Endothelial cell of umbilical vein (primary cell): ENCODE measurements at regions not wholly inside any gene's neighbourhood (a gene's known extent, or its start where the extent isn't known, plus 50 kb on each side); places are given as distances from the start of the nearest gene placed in this dataset.
"Not testable (repeated sequence)": the region's sequence is repeated elsewhere in the genome, so short reads cannot be mapped to it uniquely, and the experiment has no call there.

Source experiments
- BruUV-seq: library from RNA; stranded (reverse); fragments of 400-500 nt; replicated peaks from 2 replicates; lab custom pipeline; 2021; lab: Mats Ljungman, UMichigan
- CTCF ChIA-PET: fragments of 300-600, 350-600 bp; sonication (Branson Sonifier 250); formaldehyde crosslinking; loops from one replicate; lab custom pipeline; 2021; ENCODE audit warnings: antibody characterized with exemption, inconsistent platforms; lab: Charles Lee
- POLR2A ChIA-PET: fragments of 300-600, 350-600 bp; sonication (Branson Sonifier 250); formaldehyde crosslinking; loops from one replicate; lab custom pipeline; 2021; ENCODE audit warnings: antibody characterized with exemption, inconsistent platforms; lab: Charles Lee
- DNase-seq: peaks from one replicate; pipeline ENCODE4 v3.0.0-alpha.2; 2011; ENCODE audit warnings: low read depth, low spot score
- FAIRE-seq: peaks from 2 replicates; lab custom pipeline; 2011; peaks lifted over from hg19 to GRCh38; lab: Jason Lieb, UNC
- H2AFZ ChIP-seq: 2 replicates; pipeline ENCODE4 v1.6.0; 2012; ENCODE audit warnings: low read depth, low read length, control low read depth, inconsistent platforms
- H3K27ac ChIP-seq: 2 replicates; pipeline ENCODE4 v1.5.1; 2011; ENCODE audit warnings: low read depth, mild to moderate bottlenecking, control low read depth, low read length, moderate library complexity; ENCODE audit not compliant: insufficient read depth
- H3K27me3 ChIP-seq, 2 experiments: 2 replicates each; pipeline versions ENCODE4 v1.6.0 to v1.6.1; 2011; ENCODE audit warnings: low read length in 2 of 2, mixed read lengths in 1 of 2; ENCODE audit not compliant: control insufficient read depth in 2 of 2, insufficient read depth in 2 of 2
- H3K36me3 ChIP-seq, 2 experiments: 2 replicates in 1 of 2; 3 replicates in 1 of 2; pipeline ENCODE4 v1.5.1; 2011; ENCODE audit warnings: low read length in 2 of 2, mild to moderate bottlenecking in 1 of 2, moderate library complexity in 1 of 2; ENCODE audit not compliant: control insufficient read depth in 2 of 2, insufficient read depth in 2 of 2; ENCODE audit errors: extremely low read depth in 1 of 2
- H3K4me1 ChIP-seq: 3 replicates; pipeline ENCODE4 v1.5.1; 2011; ENCODE audit warnings: mild to moderate bottlenecking, low read length; ENCODE audit not compliant: control insufficient read depth, insufficient read depth; ENCODE audit errors: extremely low read depth
- H3K4me2 ChIP-seq: 2 replicates; pipeline ENCODE4 v1.6.1; 2011; ENCODE audit warnings: low read length, control low read depth, mixed read lengths; ENCODE audit not compliant: insufficient read depth
- H3K4me3 ChIP-seq, 3 experiments: fragments of 200-600 bp in 1 of 3; sonication (generic), shearing (Covaris generic) in 1 of 3; replicated peaks in 1 of 3; 2 replicates each; pipeline ENCODE4 v1.5.1; 2011 to 2016; ENCODE audit warnings: control low read depth in 3 of 3, low read length in 3 of 3, mild to moderate bottlenecking in 2 of 3, inconsistent platforms in 1 of 3, low read depth in 1 of 3, moderate library complexity in 1 of 3; ENCODE audit not compliant: insufficient read depth in 1 of 3
- H3K79me2 ChIP-seq: 2 replicates; pipeline ENCODE4 v1.6.0; 2012; ENCODE audit warnings: low read length, inconsistent platforms; ENCODE audit not compliant: control insufficient read depth, insufficient read depth
- H3K9ac ChIP-seq: replicated peaks from 2 replicates; pipeline ENCODE3; 2011; ENCODE audit warnings: low read length, control low read depth; ENCODE audit not compliant: insufficient read depth; ENCODE audit errors: extremely low read depth
- H3K9me1 ChIP-seq: replicated peaks from 3 replicates; pipeline ENCODE4 v1.6.0; 2011; ENCODE audit warnings: mild to moderate bottlenecking, low read length; ENCODE audit not compliant: control insufficient read depth, insufficient read depth; ENCODE audit errors: extremely low read depth
- H3K9me3 ChIP-seq: replicated peaks from 2 replicates; pipeline ENCODE4 v1.5.1; 2012; ENCODE audit warnings: low read length, inconsistent platforms; ENCODE audit not compliant: control insufficient read depth, insufficient read depth
- H4K20me1 ChIP-seq: replicated peaks from 2 replicates; pipeline ENCODE3; 2011; ENCODE audit warnings: mild to moderate bottlenecking, low read length; ENCODE audit not compliant: control insufficient read depth, insufficient read depth; ENCODE audit errors: extremely low read depth
- FOS ChIP-seq: IDR thresholded peaks from 2 replicates; pipeline ENCODE4 v1.6.1; 2011; ENCODE audit warnings: mild to moderate bottlenecking, low read length, moderate library complexity, borderline replicate concordance; ENCODE audit not compliant: insufficient read depth
- GATA2 ChIP-seq: IDR thresholded peaks from 2 replicates; pipeline ENCODE4 v1.7.0; 2011; ENCODE audit warnings: low read depth, mild to moderate bottlenecking, moderate library complexity, mixed read lengths, low read length; ENCODE audit not compliant: insufficient read length, insufficient read depth
- JUN ChIP-seq: IDR thresholded peaks from 2 replicates; pipeline ENCODE4 v1.6.1; 2011; ENCODE audit warnings: borderline replicate concordance, low read depth; ENCODE audit not compliant: insufficient read length, insufficient read depth
- POLR2AphosphoS5 ChIP-seq: IDR thresholded peaks from 2 replicates; pipeline ENCODE4 v1.6.1; 2012; ENCODE audit warnings: low read depth, mild to moderate bottlenecking, control low read depth, low read length, moderate library complexity; ENCODE audit not compliant: insufficient read depth
- dilution Hi-C: fragments of 300-500 bp; cut with MboI; formaldehyde crosslinking; loops from one replicate; pipeline ENCODE4 v1.15.0; 2019; ENCODE audit warnings: low sequenced_read_pairs; ENCODE audit not compliant: extremely low pct_ligation_motif_present
- intact Hi-C: fragments of 100-400 bp; cut with micrococcal nuclease; formaldehyde crosslinking; loops from one replicate; pipeline ENCODE4 v1.10.0; 2022
- TF ChIP-seq, protein P1 (sequence below): IDR thresholded peaks from 2 replicates; pipeline ENCODE4 v1.6.1; 2011; ENCODE audit not compliant: insufficient read depth, insufficient read length

DNA sequence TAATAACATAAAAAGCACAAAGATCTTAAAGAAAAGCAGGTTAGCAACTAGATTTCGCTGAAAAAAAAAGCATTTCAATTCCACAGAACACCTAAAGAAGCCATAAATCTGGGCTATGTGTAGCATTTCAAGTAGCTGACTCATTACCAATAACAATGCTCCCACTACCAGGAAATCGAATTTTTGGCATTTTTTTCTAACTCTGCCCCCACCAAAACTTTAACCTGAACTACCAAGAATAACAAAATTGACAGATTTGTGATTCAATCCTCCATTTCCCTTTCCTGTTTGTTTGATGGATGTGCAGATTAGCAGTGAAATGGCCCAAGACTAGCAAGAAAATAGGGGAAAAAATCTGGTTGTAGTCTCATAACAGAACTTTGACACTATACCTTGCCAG, 180.2 kb downstream of the RASEF start:
- dilution Hi-C loops = no loop called here
- peak; percentile 86 for TF ChIP-seq JUN
- peak; percentile 79 for TF ChIP-seq GATA2
- TF ChIP-seq POLR2AphosphoS5 = peak; percentile 50
- TF ChIP-seq, protein P1, sequence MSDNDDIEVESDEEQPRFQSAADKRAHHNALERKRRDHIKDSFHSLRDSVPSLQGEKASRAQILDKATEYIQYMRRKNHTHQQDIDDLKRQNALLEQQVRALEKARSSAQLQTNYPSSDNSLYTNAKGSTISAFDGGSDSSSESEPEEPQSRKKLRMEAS = no peak
- peaks cover 24% of the 10 kb centered on the region for H3K4me1 ChIP-seq
- H3K27me3 ChIP-seq = no peaks in the 10 kb centered on the region
- ChIA-PET POLR2A (no interaction called here), CTCF (no interaction called here)
- no peaks in the 10 kb centered on the region for H3K9me3 ChIP-seq
- H3K4me2 ChIP-seq = peak overlapping the region; percentile 57
- H3K79me2 ChIP-seq = no peaks in the 10 kb centered on the region
- BruUV-seq = no TSS peak
- H4K20me1 ChIP-seq = no peaks in the 10 kb centered on the region
- no peaks in the 10 kb centered on the region for H3K36me3 ChIP-seq
- intact Hi-C loops = loop anchor here (1.0 to 10.0 kb wide), 3 partner anchors 53 to 1298 kb away; partner anchors contain the start of gene TLE1
- H3K4me3 ChIP-seq = no peak overlapping the region
- peak overlapping the region; percentile 21 for H3K9ac ChIP-seq
- DNase-seq (peak; percentile 75), FAIRE-seq (peak; percentile 88)
- no peak overlapping the region for H2AFZ ChIP-seq
- H3K9me1 ChIP-seq = no peaks in the 10 kb centered on the region
- peak overlapping the region; percentile 64 for H3K27ac ChIP-seq

DNA sequence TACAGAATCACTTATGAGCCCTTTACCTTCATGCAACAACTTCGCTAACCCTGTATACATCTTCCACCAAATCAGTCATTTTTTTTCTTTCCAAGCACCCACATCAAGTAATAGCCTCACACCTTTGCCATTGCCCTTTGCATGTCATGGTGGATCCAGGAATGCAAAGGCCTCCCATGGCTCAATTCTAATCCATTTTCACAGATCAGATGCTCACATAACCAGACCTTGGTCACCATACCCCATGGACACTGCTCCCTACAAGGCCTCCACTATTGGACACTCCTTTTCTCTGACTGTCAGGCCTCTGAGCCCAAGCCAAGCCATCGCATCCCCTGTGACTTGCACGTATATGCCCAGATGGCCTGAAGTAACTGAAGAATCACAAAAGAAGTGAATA, 179.5 kb downstream of the RASEF start:
- DNase-seq (peak; percentile 2), FAIRE-seq (no peak)
- dilution Hi-C loops (no loop called here), intact Hi-C loops (loop anchor here (2.0 to 10.0 kb wide), 2 partner anchors 1195 to 1299 kb away; partner anchors contain the start of gene TLE1)
- H3K27ac ChIP-seq = no peak overlapping the region
- no TSS peak for BruUV-seq
- no peak overlapping the region for H3K9ac ChIP-seq
- H3K27me3 ChIP-seq = no peaks in the 10 kb centered on the region
- ChIA-PET CTCF (no interaction called here), POLR2A (no interaction called here)
- no peaks in the 10 kb centered on the region for H3K36me3 ChIP-seq
- H3K9me1 ChIP-seq = no peaks in the 10 kb centered on the region
- TF ChIP-seq FOS (no peak), JUN (no peak)
- H3K79me2 ChIP-seq = no peaks in the 10 kb centered on the region
- H3K4me1 ChIP-seq = peaks cover 24% of the 10 kb centered on the region
- no peak overlapping the region for H3K4me2 ChIP-seq
- H2AFZ ChIP-seq = no peak overlapping the region
- no peaks in the 10 kb centered on the region for H4K20me1 ChIP-seq
- no peak overlapping the region for H3K4me3 ChIP-seq
- no peaks in the 10 kb centered on the region for H3K9me3 ChIP-seq

DNA sequence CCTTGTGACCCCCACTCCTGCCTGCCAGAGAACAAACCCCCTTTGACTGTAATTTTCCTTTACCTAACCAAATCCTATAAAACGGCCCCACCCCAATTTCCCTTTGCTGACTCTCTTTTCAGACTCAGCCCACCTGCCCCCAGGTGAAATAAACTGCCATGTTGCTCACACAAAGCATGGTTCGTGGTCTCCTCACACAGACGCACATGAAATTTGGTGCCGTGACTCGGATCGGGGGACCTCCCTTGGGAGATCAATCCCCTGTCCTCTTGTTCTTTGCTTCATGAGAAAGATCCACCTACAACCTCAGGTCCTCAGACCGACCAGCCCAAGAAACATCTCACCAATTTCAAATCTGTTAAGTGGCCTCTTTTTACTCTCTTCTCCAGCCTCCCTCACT, 179.0 kb downstream of the RASEF start:
- intact Hi-C loops = loop anchor here (2.0 to 10.0 kb wide), 2 partner anchors 1195 to 1299 kb away; partner anchors contain the start of gene TLE1

More for the DNA sequence above, 179.0 kb downstream of the RASEF start:
- DNase-seq, POLR2A ChIA-PET, CTCF ChIA-PET, H3K9me3 ChIP-seq, H3K27me3 ChIP-seq, H3K36me3 ChIP-seq, dilution Hi-C loops, H3K4me3 ChIP-seq, H2AFZ ChIP-seq, BruUV-seq, H3K79me2 ChIP-seq, H4K20me1 ChIP-seq, H3K4me2 ChIP-seq, H3K9ac ChIP-seq, H3K27ac ChIP-seq, FAIRE-seq, H3K9me1 ChIP-seq: not testable (repeated sequence)
- H3K4me1 ChIP-seq = peaks cover 24% of the 10 kb centered on the region
